ENCODE measurements at regions not wholly inside any gene's neighbourhood (a gene's known extent, or its start where the extent isn't known, plus 50 kb on each side); places are given as distances from the start of the nearest gene placed in this dataset.

DNA sequence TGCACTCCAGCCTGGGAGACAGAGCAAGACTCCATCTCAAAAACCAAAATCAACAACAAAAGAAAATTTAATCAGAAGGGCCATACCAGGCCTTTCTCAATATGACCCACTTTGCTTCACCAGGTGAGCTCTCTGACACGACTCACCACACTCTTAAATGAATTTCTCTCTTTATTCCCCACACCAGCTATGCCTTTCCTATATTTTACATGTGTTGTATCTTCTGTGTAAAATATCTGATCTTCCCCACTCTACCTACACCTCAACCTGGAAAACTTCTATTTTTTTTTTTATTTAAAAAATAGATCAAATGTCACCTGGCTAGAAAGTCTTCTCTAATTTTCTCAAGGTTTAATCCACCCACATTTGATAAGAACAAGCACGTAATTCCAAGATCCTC is 77.6 kb upstream of the SLC39A8 start:
- Histone ChIP-seq H3K79me2 (ENCODE audit: insufficient read depth) (no peaks in the 10 kb centered on the region), H3K9ac (no peak overlapping the region), H2AFZ (ENCODE audit: low read depth) (no peak overlapping the region), H3K9me2 (no peaks in the 10 kb centered on the region), H3K9me3 (no peaks in the 10 kb centered on the region), H3K4me3 (ENCODE audit: low read depth in 2 of 2, low read length in 1 of 2) (no peak overlapping the region), H3K4me1 (ENCODE audit: control insufficient read depth in 1 of 2, insufficient read depth in 2 of 2, low read depth in 1 of 2, low read length in 1 of 2) (peaks cover 0 to 7% of the 10 kb centered on the region in 2 experiments; a peak in 1 of 4 replicates), H3K27ac (ENCODE audit: low read depth in 2 of 2, low read length in 1 of 2) (no peak overlapping the region), H4K20me1 (ENCODE audit: insufficient read depth) (no peaks in the 10 kb centered on the region), H3K4me2 (no peak overlapping the region), H3K27me3 (ENCODE audit: insufficient read depth) (no peaks in the 10 kb centered on the region), H3K36me3 (replicated peaks in 1 of 2; ENCODE audit: control insufficient read depth in 1 of 2, insufficient read depth in 2 of 2, low read length in 1 of 2) (no peaks in the 10 kb centered on the region), H3F3A (replicated peaks; ENCODE audit: insufficient read depth) (no peaks in the 10 kb centered on the region)
- POLR2A ChIA-PET = no interaction called here
- WGBS (ENCODE audit: low lambda C conversion rate) = 53% methylated on average over 2 of the region's 2 CpGs
- no peak for TF ChIP-seq CHD2 (IDR thresholded peaks at IDR 0.05; ENCODE audit: low read length, partially characterized antibody)
- TF ChIP-seq, protein P1, sequence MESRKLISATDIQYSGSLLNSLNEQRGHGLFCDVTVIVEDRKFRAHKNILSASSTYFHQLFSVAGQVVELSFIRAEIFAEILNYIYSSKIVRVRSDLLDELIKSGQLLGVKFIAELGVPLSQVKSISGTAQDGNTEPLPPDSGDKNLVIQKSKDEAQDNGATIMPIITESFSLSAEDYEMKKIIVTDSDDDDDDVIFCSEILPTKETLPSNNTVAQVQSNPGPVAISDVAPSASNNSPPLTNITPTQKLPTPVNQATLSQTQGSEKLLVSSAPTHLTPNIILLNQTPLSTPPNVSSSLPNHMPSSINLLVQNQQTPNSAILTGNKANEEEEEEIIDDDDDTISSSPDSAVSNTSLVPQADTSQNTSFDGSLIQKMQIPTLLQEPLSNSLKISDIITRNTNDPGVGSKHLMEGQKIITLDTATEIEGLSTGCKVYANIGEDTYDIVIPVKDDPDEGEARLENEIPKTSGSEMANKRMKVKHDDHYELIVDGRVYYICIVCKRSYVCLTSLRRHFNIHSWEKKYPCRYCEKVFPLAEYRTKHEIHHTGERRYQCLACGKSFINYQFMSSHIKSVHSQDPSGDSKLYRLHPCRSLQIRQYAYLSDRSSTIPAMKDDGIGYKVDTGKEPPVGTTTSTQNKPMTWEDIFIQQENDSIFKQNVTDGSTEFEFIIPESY (IDR thresholded peaks at IDR 0.05; ENCODE audit: borderline replicate concordance, low read depth) = no peak
- TF ChIP-seq, protein P2, sequence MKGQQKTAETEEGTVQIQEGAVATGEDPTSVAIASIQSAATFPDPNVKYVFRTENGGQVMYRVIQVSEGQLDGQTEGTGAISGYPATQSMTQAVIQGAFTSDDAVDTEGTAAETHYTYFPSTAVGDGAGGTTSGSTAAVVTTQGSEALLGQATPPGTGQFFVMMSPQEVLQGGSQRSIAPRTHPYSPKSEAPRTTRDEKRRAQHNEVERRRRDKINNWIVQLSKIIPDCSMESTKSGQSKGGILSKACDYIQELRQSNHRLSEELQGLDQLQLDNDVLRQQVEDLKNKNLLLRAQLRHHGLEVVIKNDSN (IDR thresholded peaks at IDR 0.05; ENCODE audit: borderline replicate concordance, low read depth) = no peak
- no peak for TF ChIP-seq EP300 (IDR thresholded peaks at IDR 0.05; ENCODE audit: borderline replicate concordance in 1 of 2, low read depth in 1 of 2, low read length in 1 of 2)
- TF ChIP-seq, protein P3, sequence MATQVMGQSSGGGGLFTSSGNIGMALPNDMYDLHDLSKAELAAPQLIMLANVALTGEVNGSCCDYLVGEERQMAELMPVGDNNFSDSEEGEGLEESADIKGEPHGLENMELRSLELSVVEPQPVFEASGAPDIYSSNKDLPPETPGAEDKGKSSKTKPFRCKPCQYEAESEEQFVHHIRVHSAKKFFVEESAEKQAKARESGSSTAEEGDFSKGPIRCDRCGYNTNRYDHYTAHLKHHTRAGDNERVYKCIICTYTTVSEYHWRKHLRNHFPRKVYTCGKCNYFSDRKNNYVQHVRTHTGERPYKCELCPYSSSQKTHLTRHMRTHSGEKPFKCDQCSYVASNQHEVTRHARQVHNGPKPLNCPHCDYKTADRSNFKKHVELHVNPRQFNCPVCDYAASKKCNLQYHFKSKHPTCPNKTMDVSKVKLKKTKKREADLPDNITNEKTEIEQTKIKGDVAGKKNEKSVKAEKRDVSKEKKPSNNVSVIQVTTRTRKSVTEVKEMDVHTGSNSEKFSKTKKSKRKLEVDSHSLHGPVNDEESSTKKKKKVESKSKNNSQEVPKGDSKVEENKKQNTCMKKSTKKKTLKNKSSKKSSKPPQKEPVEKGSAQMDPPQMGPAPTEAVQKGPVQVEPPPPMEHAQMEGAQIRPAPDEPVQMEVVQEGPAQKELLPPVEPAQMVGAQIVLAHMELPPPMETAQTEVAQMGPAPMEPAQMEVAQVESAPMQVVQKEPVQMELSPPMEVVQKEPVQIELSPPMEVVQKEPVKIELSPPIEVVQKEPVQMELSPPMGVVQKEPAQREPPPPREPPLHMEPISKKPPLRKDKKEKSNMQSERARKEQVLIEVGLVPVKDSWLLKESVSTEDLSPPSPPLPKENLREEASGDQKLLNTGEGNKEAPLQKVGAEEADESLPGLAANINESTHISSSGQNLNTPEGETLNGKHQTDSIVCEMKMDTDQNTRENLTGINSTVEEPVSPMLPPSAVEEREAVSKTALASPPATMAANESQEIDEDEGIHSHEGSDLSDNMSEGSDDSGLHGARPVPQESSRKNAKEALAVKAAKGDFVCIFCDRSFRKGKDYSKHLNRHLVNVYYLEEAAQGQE (IDR thresholded peaks at IDR 0.05; ENCODE audit: low read depth, low read length) = no peak
- TF ChIP-seq, protein P4, sequence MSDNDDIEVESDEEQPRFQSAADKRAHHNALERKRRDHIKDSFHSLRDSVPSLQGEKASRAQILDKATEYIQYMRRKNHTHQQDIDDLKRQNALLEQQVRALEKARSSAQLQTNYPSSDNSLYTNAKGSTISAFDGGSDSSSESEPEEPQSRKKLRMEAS (IDR thresholded peaks at IDR 0.05; ENCODE audit: low read depth) = no peak
- TF ChIP-seq SIN3A (IDR thresholded peaks at IDR 0.05; ENCODE audit: borderline replicate concordance, low read depth, low read length) = no peak
- CTCF ChIA-PET = no interaction called here
- no peak for DNase-seq

DNA sequence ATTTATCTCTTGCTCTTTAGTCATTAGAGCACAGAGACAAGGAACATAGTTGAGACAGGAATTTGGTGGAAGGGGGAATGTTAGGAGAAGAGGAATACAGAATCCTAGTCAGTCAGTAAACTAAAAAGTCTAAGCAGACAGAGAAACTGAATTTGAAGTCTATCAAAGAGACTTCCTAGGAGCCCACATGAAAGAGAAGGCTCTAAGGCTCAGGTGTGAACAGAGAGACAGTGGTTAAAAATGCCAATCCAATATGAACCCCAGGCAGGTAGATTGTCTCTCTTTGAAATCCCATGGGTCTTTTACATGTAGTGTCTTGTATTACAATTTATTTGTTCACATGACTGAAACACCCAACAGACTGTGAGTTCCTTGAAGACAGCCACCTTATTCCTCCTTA is 77.8 kb upstream of the NFKB1 start:
- POLR2A ChIA-PET = no interaction called here
- H2AFZ ChIP-seq (ENCODE audit: low read depth) = no peak overlapping the region
- DNase-seq = no peak
- no peaks in the 10 kb centered on the region for H3K9me3 ChIP-seq
- TF ChIP-seq RXRA (IDR thresholded peaks at IDR 0.05; ENCODE audit: borderline replicate concordance, low read depth) (no peak), EZH2phosphoT487 (IDR thresholded peaks at IDR 0.05; ENCODE audit: borderline replicate concordance, low read depth) (no peak), RAD21 (IDR thresholded peaks at IDR 0.05; ENCODE audit: low read length) (no peak), FOSL2 (IDR thresholded peaks at IDR 0.05; ENCODE audit: borderline replicate concordance, low read depth) (no peak)
- TF ChIP-seq, protein P5, sequence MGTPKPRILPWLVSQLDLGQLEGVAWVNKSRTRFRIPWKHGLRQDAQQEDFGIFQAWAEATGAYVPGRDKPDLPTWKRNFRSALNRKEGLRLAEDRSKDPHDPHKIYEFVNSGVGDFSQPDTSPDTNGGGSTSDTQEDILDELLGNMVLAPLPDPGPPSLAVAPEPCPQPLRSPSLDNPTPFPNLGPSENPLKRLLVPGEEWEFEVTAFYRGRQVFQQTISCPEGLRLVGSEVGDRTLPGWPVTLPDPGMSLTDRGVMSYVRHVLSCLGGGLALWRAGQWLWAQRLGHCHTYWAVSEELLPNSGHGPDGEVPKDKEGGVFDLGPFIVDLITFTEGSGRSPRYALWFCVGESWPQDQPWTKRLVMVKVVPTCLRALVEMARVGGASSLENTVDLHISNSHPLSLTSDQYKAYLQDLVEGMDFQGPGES (IDR thresholded peaks at IDR 0.05; ENCODE audit: low read depth, low read length) = no peak
- no peak overlapping the region for H3K27ac ChIP-seq (ENCODE audit: low read depth in 2 of 2, low read length in 1 of 2)
- H3K4me1 ChIP-seq (ENCODE audit: control insufficient read depth in 1 of 2, insufficient read depth in 2 of 2, low read depth in 1 of 2, low read length in 1 of 2) = peaks cover 0 to 7% of the 10 kb centered on the region in 2 experiments; a peak in 1 of 4 replicates
- H4K20me1 ChIP-seq (ENCODE audit: insufficient read depth) = no peaks in the 10 kb centered on the region
- H3K4me3 ChIP-seq (ENCODE audit: low read depth in 2 of 2, low read length in 1 of 2) = no peak overlapping the region
- H3F3A ChIP-seq (replicated peaks; ENCODE audit: insufficient read depth) = no peaks in the 10 kb centered on the region
- no peaks in the 10 kb centered on the region for H3K79me2 ChIP-seq (ENCODE audit: insufficient read depth)
- CTCF ChIA-PET = no interaction called here
- H3K9ac ChIP-seq = no peak overlapping the region
- H3K4me2 ChIP-seq = no peak overlapping the region
- H3K9me2 ChIP-seq = no peaks in the 10 kb centered on the region
- no peaks in the 10 kb centered on the region for H3K36me3 ChIP-seq (replicated peaks in 1 of 2; ENCODE audit: control insufficient read depth in 1 of 2, insufficient read depth in 2 of 2, low read length in 1 of 2)
- H3K27me3 ChIP-seq (ENCODE audit: insufficient read depth) = no peaks in the 10 kb centered on the region

Measured in SK-N-SH (cell line).